Lower leg skin (tissue), 4 donors: ENCODE measurements at regions not wholly inside any gene's neighbourhood (a gene's known extent, or its start where the extent isn't known, plus 50 kb on each side); places are given as distances from the start of the nearest gene placed in this dataset.
"Not testable (repeated sequence)": the region's sequence is repeated elsewhere in the genome, so short reads cannot be mapped to it uniquely, and the experiment has no call there.

ENCODE experiments used
- DNase-seq, 2 donors: peaks; one replicate each; pipeline ENCODE4 v3.0.0-alpha.2; 2019; ENCODE audit warnings: low spot score in 2 of 2
- H3K4me3 ChIP-seq: fragments of 200-600 bp; sonication (generic); 2 replicates; pipeline ENCODE4 v1.5.1; 2017; ENCODE audit warnings: mild to moderate bottlenecking, low read depth; ENCODE audit not compliant: poor library complexity, severe bottlenecking
- CTCF ChIP-seq, 3 donors: fragments of 450-650 bp; IDR thresholded peaks; one replicate each; pipeline ENCODE4 v1.5.1; 2016; ENCODE audit warnings: antibody characterized with exemption in 3 of 3, mild to moderate bottlenecking in 3 of 3, moderate library complexity in 2 of 3
- POLR2A ChIP-seq, 2 donors: fragments of 450-650 bp; IDR thresholded peaks; one replicate each; pipeline ENCODE4 v1.6.1; 2016 to 2017; ENCODE audit warnings: antibody characterized with exemption in 2 of 2, mild to moderate bottlenecking in 1 of 2, moderate library complexity in 1 of 2
- WGBS, 2 donors: methylation state at CpG; one replicate each; pipeline ENCODE4 v1.1.5; 2018; 5-methylcytosine and 5-hydroxymethylcytosine counted together
- intact Hi-C: fragments of 100-400 bp; cut with DNase I; formaldehyde crosslinking; loops from one replicate; pipeline ENCODE4 v1.15.0; 2023; ENCODE audit warnings: low total_unique reads

DNA sequence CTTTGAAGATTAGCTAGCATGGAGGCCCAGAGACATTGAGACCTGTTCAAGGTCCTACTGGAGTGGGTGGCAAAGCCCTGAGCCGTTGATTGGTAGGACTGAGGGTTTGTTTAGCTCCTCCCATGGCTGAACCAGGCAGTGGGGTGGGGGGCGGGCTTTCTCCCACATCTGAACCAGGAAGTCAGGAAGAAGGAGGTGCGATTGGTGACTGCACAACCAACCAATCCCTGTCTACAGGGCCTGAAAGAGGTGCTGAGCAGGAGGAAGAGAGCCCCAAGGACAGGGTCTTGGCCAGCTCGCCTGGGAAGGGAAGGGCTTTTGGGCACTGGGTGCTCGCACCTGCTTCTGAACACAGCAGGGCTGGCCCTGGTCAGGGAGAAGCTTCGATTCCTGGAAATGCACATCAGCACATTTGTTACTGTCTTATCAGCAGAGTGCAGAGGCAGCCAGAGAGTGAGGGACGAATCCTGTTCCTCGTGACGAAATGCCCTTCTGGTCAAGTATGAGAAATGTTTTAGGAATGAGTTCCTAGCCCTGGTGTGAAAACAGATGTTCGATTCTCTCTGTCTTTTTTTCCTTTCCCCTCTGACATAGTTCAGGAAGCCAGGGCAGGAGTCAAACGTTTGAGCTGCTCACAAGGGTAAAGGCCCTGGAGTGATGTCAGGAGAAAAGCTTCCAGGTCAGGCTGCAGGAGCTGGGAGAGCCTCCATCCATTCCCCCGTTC is 294.8 kb upstream of the KLF4 start:
- DNase-seq = peak in 1 of 2 donors; percentile 45
- no peak for TF ChIP-seq POLR2A (IDR thresholded peaks at IDR 0.05)
- no peak for TF ChIP-seq CTCF (IDR thresholded peaks at IDR 0.05)
- no peak overlapping the region for H3K4me3 ChIP-seq
- intact Hi-C loops = no loop called here
- WGBS, 2 donors = 63 to 67% methylated on average over 12 of the region's 12 CpGs

DNA sequence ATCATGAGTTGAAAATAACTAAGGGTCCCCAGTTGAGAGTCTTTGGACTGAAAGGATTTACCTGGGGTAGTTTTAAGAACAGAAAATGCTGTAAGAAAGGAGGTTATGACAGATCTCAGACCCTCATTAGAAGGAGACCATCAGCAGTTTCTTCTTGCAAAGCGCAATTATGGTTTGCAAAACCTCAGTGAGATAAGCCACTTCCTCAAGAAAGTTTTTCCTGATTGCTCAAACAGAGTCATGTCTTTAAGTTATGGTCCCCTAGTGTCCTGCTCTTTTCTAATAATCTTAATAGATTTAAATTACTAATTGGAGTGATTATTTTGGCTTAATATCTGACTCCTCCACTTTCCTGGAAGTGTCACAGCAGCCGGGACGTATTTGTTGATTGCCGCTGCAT is 293.2 kb upstream of the KLF4 start:
- intact Hi-C loops = no loop called here
- TF ChIP-seq POLR2A (IDR thresholded peaks at IDR 0.05) (no peak), CTCF (IDR thresholded peaks at IDR 0.05) (no peak)
- no peak overlapping the region for H3K4me3 ChIP-seq
- DNase-seq = no peak
- 92 to 94% methylated on average over 4 of the region's 4 CpGs for WGBS, 2 donors

GRCh38 chr9:107782381-107782780 is 292.8 kb upstream of the KLF4 start:
- no peak for DNase-seq
- TF ChIP-seq POLR2A (IDR thresholded peaks at IDR 0.05) (no peak), CTCF (IDR thresholded peaks at IDR 0.05) (no peak)
- intact Hi-C loops = no loop called here
- no peak overlapping the region for H3K4me3 ChIP-seq
- 32 to 39% methylated on average over 3 of the region's 3 CpGs for WGBS, 2 donors

- TF ChIP-seq POLR2A (IDR thresholded peaks at IDR 0.05) (no peak), CTCF (IDR thresholded peaks at IDR 0.05) (no peak)
- no peak for DNase-seq
- intact Hi-C loops = no loop called here
- no peak overlapping the region for H3K4me3 ChIP-seq
- 56 to 64% methylated on average over 3 of the region's 3 CpGs for WGBS, 2 donors
Measured at GRCh38 chr9:107780960-107781359, 291.4 kb upstream of the KLF4 start.

DNA sequence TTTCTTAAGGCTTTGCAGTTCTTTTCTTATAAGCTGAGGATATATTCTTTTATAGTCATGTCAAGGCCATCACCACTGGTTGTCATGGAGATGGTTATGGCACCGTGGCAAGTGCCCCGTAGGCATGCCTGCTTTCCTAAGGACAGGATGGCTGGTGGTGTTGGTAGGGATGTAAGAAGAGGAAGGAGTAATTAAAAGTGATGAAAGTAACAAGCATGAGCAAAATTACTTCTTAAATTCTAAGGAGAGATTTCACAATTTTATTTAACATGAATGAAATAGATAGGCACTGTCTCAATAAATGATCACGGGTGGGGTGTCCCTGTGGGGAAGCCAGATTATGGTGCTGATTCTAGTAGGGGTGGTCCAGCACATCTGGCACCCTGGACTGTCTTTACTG is 290.2 kb upstream of the KLF4 start:
- no peak for DNase-seq
- no peak overlapping the region for H3K4me3 ChIP-seq
- TF ChIP-seq CTCF (IDR thresholded peaks at IDR 0.05) = no peak
- 80 to 87% methylated on average over 3 of the region's 3 CpGs for WGBS, 2 donors
- intact Hi-C loops = no loop called here

DNA sequence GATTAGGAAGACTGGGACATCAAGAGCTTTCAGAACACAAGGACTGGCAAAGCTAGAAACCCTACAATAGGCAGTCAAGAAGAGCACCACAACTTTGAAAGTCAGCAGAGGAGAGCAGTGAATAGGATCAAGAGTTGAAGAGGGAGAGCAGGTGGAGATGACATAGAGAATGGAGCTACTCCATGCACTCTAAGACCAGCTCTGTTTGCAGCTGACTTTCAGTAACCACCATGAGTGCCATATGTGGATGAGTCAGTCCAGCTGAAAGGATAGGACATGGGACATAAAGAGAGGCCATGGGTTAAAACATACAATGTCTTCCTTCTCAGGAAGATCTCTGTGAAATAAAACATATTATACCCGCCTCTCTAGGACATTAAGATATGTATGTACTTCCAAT is 289.1 kb upstream of the KLF4 start:
- intact Hi-C loops = no loop called here
- DNase-seq = no peak
- WGBS, 2 donors = 96 to 100% methylated on average over 1 of the region's 1 CpG
- TF ChIP-seq POLR2A (IDR thresholded peaks at IDR 0.05) (no peak), CTCF (IDR thresholded peaks at IDR 0.05) (no peak)
- H3K4me3 ChIP-seq = no peak overlapping the region

GRCh38 chr9:107774099-107774498 is 284.5 kb upstream of the KLF4 start:
- H3K4me3 ChIP-seq, DNase-seq, intact Hi-C loops: not testable (repeated sequence)
- WGBS, 2 donors = 55 to 65% methylated on average over 2 of the region's 2 CpGs
